ENCODE measurements at regions not wholly inside any gene's neighbourhood (a gene's known extent, or its start where the extent isn't known, plus 50 kb on each side); places are given as distances from the start of the nearest gene placed in this dataset.

- TF ChIP-seq POLR2A (IDR thresholded peaks at IDR 0.05; ENCODE audit: low read depth, low read length) = no peak
- TF ChIP-seq POLR2AphosphoS5 (IDR thresholded peaks at IDR 0.05; ENCODE audit: low read depth, low read length) = no peak
- TF ChIP-seq TAF1 (IDR thresholded peaks at IDR 0.05; ENCODE audit: borderline replicate concordance, low read depth, low read length) = no peak
Observed at GRCh38 chr12:129961091-129961490, 57.3 kb upstream of the TMEM132D start.
